Osteoblast (primary cell): ENCODE measurements at regions not wholly inside any gene's neighbourhood (a gene's known extent, or its start where the extent isn't known, plus 50 kb on each side); places are given as distances from the start of the nearest gene placed in this dataset.

ENCODE experiments used
- DNase-seq: peaks from one replicate; pipeline ENCODE4 v3.0.0; 2011; ENCODE audit warnings: low spot score, mixed read lengths; ENCODE audit not compliant: insufficient read length; ENCODE audit errors: missing footprints
- H2AFZ ChIP-seq: 2 replicates; pipeline ENCODE4 v1.6.0; 2011; ENCODE audit warnings: mild to moderate bottlenecking, low read length
- H3K27ac ChIP-seq: 2 replicates; pipeline ENCODE4 v1.5.1; 2011; ENCODE audit warnings: mild to moderate bottlenecking, low read depth, low read length, moderate library complexity
- H3K27me3 ChIP-seq: 2 replicates; pipeline ENCODE4 v1.6.0; 2012; ENCODE audit warnings: mild to moderate bottlenecking, control low read depth, inconsistent platforms, low read length, moderate library complexity; ENCODE audit not compliant: insufficient read depth
- H3K36me3 ChIP-seq: 2 replicates; pipeline ENCODE4 v1.5.1; 2011; ENCODE audit warnings: mild to moderate bottlenecking, low read length, control low read depth, moderate library complexity; ENCODE audit not compliant: insufficient read depth
- H3K4me1 ChIP-seq: 2 replicates; pipeline ENCODE4 v1.5.1; 2011; ENCODE audit warnings: mild to moderate bottlenecking, low read length, control low read depth, moderate library complexity; ENCODE audit not compliant: insufficient read depth
- H3K4me2 ChIP-seq: 2 replicates; pipeline ENCODE4 v1.6.0; 2011; ENCODE audit warnings: mild to moderate bottlenecking, low read length; ENCODE audit not compliant: insufficient read depth
- H3K4me3 ChIP-seq: fragments of 200-600 bp; sonication (generic); 3 replicates; pipeline ENCODE4 v1.5.1; 2012; ENCODE audit warnings: mild to moderate bottlenecking, low read length, inconsistent platforms; ENCODE audit not compliant: insufficient read depth
- H3K79me2 ChIP-seq: 2 replicates; pipeline ENCODE4 v1.6.0; 2012; ENCODE audit warnings: mild to moderate bottlenecking, low read length, control low read depth, inconsistent platforms; ENCODE audit not compliant: insufficient read depth
- H3K9me3 ChIP-seq: 2 replicates; pipeline ENCODE4 v1.5.1; 2011; ENCODE audit warnings: low read depth, low read length, control low read depth
- H4K20me1 ChIP-seq: 2 replicates; pipeline ENCODE4 v1.6.0; 2012; ENCODE audit warnings: mild to moderate bottlenecking, low read length, control low read depth; ENCODE audit not compliant: insufficient read depth
- CTCF ChIP-seq: IDR thresholded peaks from 2 replicates; pipeline ENCODE4 v1.5.1; 2011; ENCODE audit warnings: mild to moderate bottlenecking, low read depth, low read length, moderate library complexity; ENCODE audit errors: extremely low read depth

GRCh38 chr1:38128926-38129453 is 82.4 kb upstream of the POU3F1 start:
- H3K27me3 ChIP-seq: no peaks in the 10 kb centered on the region
- peaks cover 35% of the 10 kb centered on the region for H3K4me1 ChIP-seq
- no peaks in the 10 kb centered on the region for H4K20me1 ChIP-seq
- no peak overlapping the region for H3K4me3 ChIP-seq
- H2AFZ ChIP-seq: no peak overlapping the region
- H3K36me3 ChIP-seq: no peaks in the 10 kb centered on the region
- TF ChIP-seq CTCF: no peak
- H3K4me2 ChIP-seq: no peak overlapping the region
- H3K27ac ChIP-seq: no peak overlapping the region
- no peaks in the 10 kb centered on the region for H3K9me3 ChIP-seq
- no peak for DNase-seq
- H3K79me2 ChIP-seq: no peaks in the 10 kb centered on the region

- no peaks in the 10 kb centered on the region for H3K27me3 ChIP-seq
- DNase-seq: no peak
- H4K20me1 ChIP-seq: no peaks in the 10 kb centered on the region
- no peaks in the 10 kb centered on the region for H3K79me2 ChIP-seq
- H3K4me2 ChIP-seq: no peak overlapping the region
- no peak for TF ChIP-seq CTCF
- H3K27ac ChIP-seq: no peak overlapping the region
- H3K4me3 ChIP-seq: no peak overlapping the region
- H2AFZ ChIP-seq: no peak overlapping the region
- no peaks in the 10 kb centered on the region for H3K9me3 ChIP-seq
- no peaks in the 10 kb centered on the region for H3K36me3 ChIP-seq
- H3K4me1 ChIP-seq: peaks cover 35% of the 10 kb centered on the region
Observed at GRCh38 chr1:38128511-38128910, 81.9 kb upstream of the POU3F1 start.

- no peaks in the 10 kb centered on the region for H3K36me3 ChIP-seq
- peak; percentile 83 for DNase-seq
- H4K20me1 ChIP-seq: no peaks in the 10 kb centered on the region
- H3K4me3 ChIP-seq: no peak overlapping the region
- no peak overlapping the region for H3K27ac ChIP-seq
- no peaks in the 10 kb centered on the region for H3K79me2 ChIP-seq
- H3K4me1 ChIP-seq: peaks cover 32% of the 10 kb centered on the region
- no peaks in the 10 kb centered on the region for H3K27me3 ChIP-seq
- no peak overlapping the region for H2AFZ ChIP-seq
- no peak for TF ChIP-seq CTCF
- no peak overlapping the region for H3K4me2 ChIP-seq
- H3K9me3 ChIP-seq: no peaks in the 10 kb centered on the region
Observed at GRCh38 chr1:38127428-38127827, 80.8 kb upstream of the POU3F1 start.

- Histone ChIP-seq H4K20me1 (no peaks in the 10 kb centered on the region), H3K27ac (no peak overlapping the region), H3K4me2 (no peak overlapping the region), H3K4me1 (peaks cover 28% of the 10 kb centered on the region), H3K4me3 (no peak overlapping the region), H3K27me3 (no peaks in the 10 kb centered on the region), H3K9me3 (no peaks in the 10 kb centered on the region), H3K79me2 (no peaks in the 10 kb centered on the region), H2AFZ (no peak overlapping the region), H3K36me3 (no peaks in the 10 kb centered on the region)
- DNase-seq: no peak
- TF ChIP-seq CTCF: no peak
Observed at GRCh38 chr1:38126970-38127369, 80.4 kb upstream of the POU3F1 start.
